CD4-positive, alpha-beta memory T cell (primary cell): ENCODE measurements at regions not wholly inside any gene's neighbourhood (a gene's known extent, or its start where the extent isn't known, plus 50 kb on each side); places are given as distances from the start of the nearest gene placed in this dataset.
A peak's percentile ranks its signal among the peaks of the same experiment; 100 is the strongest.

Experiments
- CTCF ChIA-PET: fragments of 350-600 bp; sonication (Branson Sonifier 250); formaldehyde crosslinking; loops from one replicate; lab custom pipeline; 2021; ENCODE audit warnings: inconsistent platforms; ENCODE audit not compliant: partially characterized antibody; lab: Charles Lee
- POLR2A ChIA-PET: fragments of 350-600 bp; sonication (Branson Sonifier 250); formaldehyde crosslinking; loops from one replicate; lab custom pipeline; 2021; ENCODE audit not compliant: partially characterized antibody; lab: Charles Lee
- DNase-seq, 5 donors: peaks; one replicate each; pipeline versions ENCODE4 v3.0.0 to v3.0.0-alpha.2; 2020 to 2022; ENCODE audit warnings: mixed read lengths in 1 of 5
- H3K27ac ChIP-seq: one replicate; pipeline ENCODE4 v1.7.0; 2013; ENCODE audit warnings: low read depth, low read length
- H3K27me3 ChIP-seq: 2 replicates; pipeline ENCODE4 v1.7.0; 2013; ENCODE audit warnings: mild to moderate bottlenecking, low read length, moderate library complexity; ENCODE audit not compliant: insufficient read depth
- H3K36me3 ChIP-seq: 2 replicates; pipeline ENCODE4 v1.7.0; 2013; ENCODE audit warnings: mild to moderate bottlenecking, low read length, moderate library complexity; ENCODE audit not compliant: insufficient read depth
- H3K4me1 ChIP-seq: 2 replicates; pipeline ENCODE4 v1.7.0; 2013; ENCODE audit warnings: mild to moderate bottlenecking, low read length, moderate library complexity; ENCODE audit not compliant: insufficient read depth
- H3K4me3 ChIP-seq, 2 donors: one replicate each; pipeline ENCODE4 v1.7.0; 2013; ENCODE audit warnings: low read length in 2 of 2, mild to moderate bottlenecking in 1 of 2
- H3K9me3 ChIP-seq, 2 donors: one replicate each; pipeline ENCODE4 v1.7.0; 2013; ENCODE audit warnings: low read length in 2 of 2, control low read depth in 1 of 2; ENCODE audit not compliant: control insufficient read depth in 1 of 2
- H3K27ac Mint-ChIP-seq, 7 donors: one replicate each; pipeline ENCODE4 v1.8.0; 2020 to 2021; ENCODE audit warnings: mixed read lengths in 7 of 7, mild to moderate bottlenecking in 6 of 7, inconsistent platforms in 3 of 7, moderate library complexity in 3 of 7
- H3K27me3 Mint-ChIP-seq, 2 donors: one replicate each; pipeline ENCODE4 v1.8.0; 2020 to 2021; ENCODE audit warnings: mixed read lengths in 2 of 2
- H3K36me3 Mint-ChIP-seq, 2 donors: one replicate each; pipeline ENCODE4 v1.8.0; 2020 to 2021; ENCODE audit warnings: mixed read lengths in 2 of 2, inconsistent platforms in 1 of 2, mild to moderate bottlenecking in 1 of 2
- H3K4me1 Mint-ChIP-seq, 4 donors: one replicate each; pipeline ENCODE4 v1.8.0; 2020 to 2021; ENCODE audit warnings: mixed read lengths in 4 of 4, mild to moderate bottlenecking in 1 of 4
- H3K4me3 Mint-ChIP-seq, 8 donors: one replicate each; pipeline ENCODE4 v1.8.0; 2020 to 2021; ENCODE audit warnings: mixed read lengths in 8 of 8, mild to moderate bottlenecking in 7 of 8, moderate library complexity in 6 of 8, inconsistent platforms in 3 of 8
- H3K9me3 Mint-ChIP-seq, 8 donors: one replicate each; pipeline ENCODE4 v1.8.0; 2020 to 2021; ENCODE audit warnings: mixed read lengths in 8 of 8, mild to moderate bottlenecking in 5 of 8, inconsistent platforms in 3 of 8, moderate library complexity in 1 of 8
- intact Hi-C: fragments of 100-400 bp; cut with micrococcal nuclease; formaldehyde crosslinking; loops from one replicate; pipeline ENCODE4 v1.15.1; 2023

- no peaks in the 10 kb centered on the region for H3K4me1 Mint-ChIP-seq
- ChIA-PET CTCF (no interaction called here), POLR2A (no interaction called here)
- Histone ChIP-seq H3K27me3 (no peaks in the 10 kb centered on the region), H3K4me1 (no peaks in the 10 kb centered on the region), H3K4me3 (no peak overlapping the region), H3K27ac (no peak overlapping the region), H3K9me3 (no peaks in the 10 kb centered on the region), H3K36me3 (no peaks in the 10 kb centered on the region)
- H3K27ac Mint-ChIP-seq = no peak overlapping the region
- intact Hi-C loops = no loop called here
- H3K9me3 Mint-ChIP-seq = peaks cover 0 to 17% (median 8%) of the 10 kb centered on the region in 8 donors
- H3K27me3 Mint-ChIP-seq = peaks cover 12 to 18% of the 10 kb centered on the region in 2 donors
- H3K36me3 Mint-ChIP-seq = no peaks in the 10 kb centered on the region
- DNase-seq = no peak
- no peak overlapping the region for H3K4me3 Mint-ChIP-seq
Measured at GRCh38 chr14:101008196-101008595, 104.7 kb upstream of the RTL1 start.

DNA sequence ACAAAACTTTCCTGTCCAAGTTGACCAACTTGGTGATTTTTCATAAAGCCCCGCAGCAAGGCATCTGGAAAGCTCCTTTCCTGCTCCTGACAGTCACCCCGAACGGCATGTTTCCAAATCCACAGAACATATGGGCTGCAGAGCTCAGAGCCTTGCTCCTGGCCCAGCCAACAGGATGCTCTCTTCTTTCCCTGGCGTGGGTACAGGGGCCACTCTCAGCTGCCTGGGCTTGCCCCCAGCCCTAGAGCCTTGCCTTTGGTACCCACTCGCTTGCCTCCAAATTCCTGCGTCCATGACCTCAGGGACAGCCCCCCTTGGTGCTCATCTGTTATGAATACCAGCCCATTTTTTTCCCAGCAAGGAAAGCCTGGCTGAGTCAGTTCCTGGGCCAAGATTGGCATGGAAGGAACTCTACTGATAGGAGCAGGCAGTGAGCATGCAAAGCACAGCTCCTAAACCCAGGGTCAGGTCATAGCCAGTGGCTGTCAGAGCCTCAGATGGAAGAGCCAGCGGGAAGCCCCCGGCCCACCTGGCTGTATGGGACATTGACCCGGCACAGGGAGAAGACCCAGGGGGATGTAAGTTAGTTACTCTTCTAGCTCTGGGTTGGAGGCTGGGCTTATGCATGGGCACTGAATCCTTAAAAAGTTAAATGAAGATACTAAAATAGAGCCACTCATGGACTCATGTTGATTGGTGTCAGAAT is 105.3 kb upstream of the RTL1 start:
- Histone ChIP-seq H3K4me3 (no peak overlapping the region), H3K27me3 (no peaks in the 10 kb centered on the region), H3K27ac (no peak overlapping the region), H3K36me3 (no peaks in the 10 kb centered on the region), H3K4me1 (no peaks in the 10 kb centered on the region), H3K9me3 (no peaks in the 10 kb centered on the region)
- peaks cover 0 to 17% (median 8%) of the 10 kb centered on the region in 8 donors for H3K9me3 Mint-ChIP-seq
- POLR2A ChIA-PET = no interaction called here
- H3K27me3 Mint-ChIP-seq = peaks cover 12 to 18% of the 10 kb centered on the region in 2 donors
- H3K4me1 Mint-ChIP-seq = no peaks in the 10 kb centered on the region
- H3K4me3 Mint-ChIP-seq = no peak overlapping the region
- intact Hi-C loops = no loop called here
- CTCF ChIA-PET = no interaction called here
- H3K27ac Mint-ChIP-seq = no peak overlapping the region
- no peaks in the 10 kb centered on the region for H3K36me3 Mint-ChIP-seq
- no peak for DNase-seq

DNA sequence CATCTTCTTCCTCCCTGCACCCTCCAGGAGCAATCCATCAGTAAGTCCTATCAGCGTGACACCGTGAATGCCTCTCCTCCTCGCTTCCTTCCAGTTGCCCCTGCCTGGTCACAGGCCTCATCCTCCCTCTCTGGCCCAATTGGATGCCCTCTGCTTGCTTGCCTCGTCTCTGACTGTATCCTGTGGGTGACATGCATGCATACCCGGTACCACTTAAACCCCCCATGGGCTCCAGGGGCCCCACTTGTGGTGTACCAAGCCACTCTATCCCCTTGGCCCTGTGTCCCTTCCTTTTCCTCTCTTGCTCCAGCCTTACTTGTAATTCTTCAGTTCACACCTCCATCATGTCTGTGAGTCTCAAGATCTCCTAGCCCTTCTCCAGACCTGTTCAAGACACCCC is 106.0 kb upstream of the RTL1 start:
- intact Hi-C loops = no loop called here
- POLR2A ChIA-PET = no interaction called here
- Mint-ChIP-seq H3K9me3 (peaks cover 0 to 17% (median 8%) of the 10 kb centered on the region in 8 donors), H3K27me3 (peaks cover 9 to 15% of the 10 kb centered on the region in 2 donors), H3K36me3 (no peaks in the 10 kb centered on the region), H3K4me1 (no peaks in the 10 kb centered on the region), H3K27ac (no peak overlapping the region), H3K4me3 (peak overlapping the region in 1 of 8 donors; percentile 14)
- H3K27ac ChIP-seq = no peak overlapping the region
- no peaks in the 10 kb centered on the region for H3K9me3 ChIP-seq
- H3K36me3 ChIP-seq = no peaks in the 10 kb centered on the region
- no peaks in the 10 kb centered on the region for H3K4me1 ChIP-seq
- no peaks in the 10 kb centered on the region for H3K27me3 ChIP-seq
- no peak for DNase-seq
- CTCF ChIA-PET = no interaction called here
- H3K4me3 ChIP-seq = no peak overlapping the region

GRCh38 chr14:101010293-101010692 is 106.8 kb upstream of the RTL1 start:
- Mint-ChIP-seq H3K27me3 (peaks cover 6 to 12% of the 10 kb centered on the region in 2 donors), H3K27ac (no peak overlapping the region), H3K36me3 (no peaks in the 10 kb centered on the region), H3K9me3 (peaks cover 0 to 17% (median 8%) of the 10 kb centered on the region in 8 donors), H3K4me3 (no peak overlapping the region), H3K4me1 (no peaks in the 10 kb centered on the region)
- H3K27ac ChIP-seq = no peak overlapping the region
- H3K9me3 ChIP-seq = no peaks in the 10 kb centered on the region
- no peak overlapping the region for H3K4me3 ChIP-seq
- no peaks in the 10 kb centered on the region for H3K27me3 ChIP-seq
- DNase-seq = no peak
- H3K4me1 ChIP-seq = no peaks in the 10 kb centered on the region
- intact Hi-C loops = no loop called here
- CTCF ChIA-PET = no interaction called here
- POLR2A ChIA-PET = no interaction called here
- H3K36me3 ChIP-seq = no peaks in the 10 kb centered on the region

GRCh38 chr14:101010835-101011234 is 107.3 kb upstream of the RTL1 start:
- ChIA-PET POLR2A (no interaction called here), CTCF (no interaction called here)
- intact Hi-C loops = no loop called here
- Mint-ChIP-seq H3K4me3 (no peak overlapping the region), H3K36me3 (no peaks in the 10 kb centered on the region), H3K4me1 (no peaks in the 10 kb centered on the region), H3K9me3 (peaks cover 0 to 17% (median 8%) of the 10 kb centered on the region in 8 donors), H3K27me3 (peaks cover 4 to 11% of the 10 kb centered on the region in 2 donors), H3K27ac (no peak overlapping the region)
- Histone ChIP-seq H3K9me3 (no peaks in the 10 kb centered on the region), H3K27ac (no peak overlapping the region), H3K27me3 (no peaks in the 10 kb centered on the region), H3K36me3 (no peaks in the 10 kb centered on the region), H3K4me1 (no peaks in the 10 kb centered on the region), H3K4me3 (no peak overlapping the region)
- no peak for DNase-seq

DNA sequence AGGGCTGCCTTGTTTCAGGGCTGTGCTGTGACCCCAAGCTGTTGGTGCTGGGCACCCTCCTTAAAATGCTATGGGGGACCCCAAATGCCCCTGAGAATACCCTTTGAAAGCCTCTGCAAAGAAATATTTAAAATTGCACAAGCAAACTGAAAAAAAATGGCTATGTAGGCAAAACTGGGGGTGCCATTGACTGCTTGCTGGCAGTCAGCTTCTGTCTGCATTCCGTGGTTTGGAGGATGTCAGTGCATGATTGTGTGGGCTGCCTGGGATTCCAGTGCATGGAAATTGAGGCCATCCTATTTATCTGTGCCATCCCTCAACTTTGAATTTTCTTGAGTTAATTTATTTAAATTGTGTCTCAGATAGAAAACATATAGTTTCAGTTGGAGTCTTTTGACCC is 113.7 kb upstream of the RTL1 start:
- ChIA-PET CTCF (no interaction called here), POLR2A (no interaction called here)
- Mint-ChIP-seq H3K36me3 (no peaks in the 10 kb centered on the region), H3K27me3 (peaks cover 16 to 21% of the 10 kb centered on the region in 2 donors), H3K4me1 (no peaks in the 10 kb centered on the region), H3K27ac (no peak overlapping the region), H3K4me3 (no peak overlapping the region), H3K9me3 (peaks cover 0 to 14% (median 10%) of the 10 kb centered on the region in 8 donors)
- DNase-seq = no peak
- Histone ChIP-seq H3K27me3 (no peaks in the 10 kb centered on the region), H3K9me3 (no peaks in the 10 kb centered on the region), H3K27ac (no peak overlapping the region), H3K4me3 (no peak overlapping the region), H3K4me1 (no peaks in the 10 kb centered on the region), H3K36me3 (no peaks in the 10 kb centered on the region)
- intact Hi-C loops = no loop called here

GRCh38 chr14:101017806-101018560 is 114.5 kb upstream of the RTL1 start:
- H3K4me3 Mint-ChIP-seq = peak overlapping the region in 1 of 8 donors; percentile 49
- Histone ChIP-seq H3K4me1 (no peaks in the 10 kb centered on the region), H3K27me3 (no peaks in the 10 kb centered on the region), H3K36me3 (no peaks in the 10 kb centered on the region), H3K27ac (no peak overlapping the region), H3K9me3 (no peaks in the 10 kb centered on the region), H3K4me3 (no peak overlapping the region)
- no peaks in the 10 kb centered on the region for H3K36me3 Mint-ChIP-seq
- H3K27ac Mint-ChIP-seq = no peak overlapping the region
- H3K9me3 Mint-ChIP-seq = peaks cover 0 to 11% (median 5%) of the 10 kb centered on the region in 8 donors
- H3K4me1 Mint-ChIP-seq = no peaks in the 10 kb centered on the region
- ChIA-PET POLR2A (no interaction called here), CTCF (no interaction called here)
- intact Hi-C loops = no loop called here
- H3K27me3 Mint-ChIP-seq = peaks cover 20 to 21% of the 10 kb centered on the region in 2 donors
- no peak for DNase-seq
